COLO668 (cell line): ENCODE measurements at regions not wholly inside any gene's neighbourhood (a gene's known extent, or its start where the extent isn't known, plus 50 kb on each side); places are given as distances from the start of the nearest gene placed in this dataset.
"Not testable (repeated sequence)": the region's sequence is repeated elsewhere in the genome, so short reads cannot be mapped to it uniquely, and the experiment has no call there.

Experiments
- DNase-seq: peaks from one replicate; lab custom pipeline; 2025; ENCODE audit not compliant: unreplicated experiment; lab: John Stamatoyannopoulos, UW

- no peak for DNase-seq
Measured at GRCh38 chr12:75656648-75657047, 145.2 kb upstream of the KRR1 start.

DNA sequence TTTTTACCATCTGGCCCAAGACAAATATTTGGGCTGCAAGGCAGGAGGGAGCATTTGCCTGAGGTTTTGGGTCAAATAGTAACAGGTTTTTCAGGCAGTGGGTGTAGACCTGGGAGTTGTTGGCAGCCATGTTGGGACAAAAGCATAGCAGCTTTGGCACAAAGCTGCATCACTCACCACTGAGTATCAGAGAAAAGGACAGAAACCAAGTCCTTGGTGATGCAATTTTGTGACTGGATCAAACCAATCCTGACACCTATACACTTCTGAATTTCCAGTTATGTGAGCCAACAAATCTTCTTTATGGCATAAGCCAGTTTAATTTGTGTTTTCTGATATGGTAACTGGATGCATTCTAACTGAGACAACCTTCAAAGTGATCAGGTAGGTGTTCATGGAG is 144.8 kb upstream of the KRR1 start:
- DNase-seq, result no peak

- DNase-seq, result no peak
Measured at GRCh38 chr12:75655315-75655806, 144.0 kb upstream of the KRR1 start.

DNA sequence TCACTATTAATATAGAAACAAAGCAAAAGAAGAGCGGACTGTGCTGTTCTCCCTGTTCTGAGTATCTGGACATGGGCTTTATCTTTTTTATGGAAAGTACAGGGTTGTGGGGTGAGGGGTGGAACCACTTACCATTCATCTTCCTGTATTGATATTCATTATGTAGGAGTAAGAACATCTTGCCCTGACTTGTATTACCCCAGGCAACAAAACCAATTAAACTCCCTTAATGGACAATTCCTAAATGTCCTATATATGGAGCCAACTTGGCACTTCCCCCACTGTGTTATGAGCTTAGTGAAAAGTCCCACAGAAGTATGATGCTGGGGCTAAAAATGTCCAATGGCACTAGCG is 139.9 kb upstream of the KRR1 start:
- no peak for DNase-seq

DNA sequence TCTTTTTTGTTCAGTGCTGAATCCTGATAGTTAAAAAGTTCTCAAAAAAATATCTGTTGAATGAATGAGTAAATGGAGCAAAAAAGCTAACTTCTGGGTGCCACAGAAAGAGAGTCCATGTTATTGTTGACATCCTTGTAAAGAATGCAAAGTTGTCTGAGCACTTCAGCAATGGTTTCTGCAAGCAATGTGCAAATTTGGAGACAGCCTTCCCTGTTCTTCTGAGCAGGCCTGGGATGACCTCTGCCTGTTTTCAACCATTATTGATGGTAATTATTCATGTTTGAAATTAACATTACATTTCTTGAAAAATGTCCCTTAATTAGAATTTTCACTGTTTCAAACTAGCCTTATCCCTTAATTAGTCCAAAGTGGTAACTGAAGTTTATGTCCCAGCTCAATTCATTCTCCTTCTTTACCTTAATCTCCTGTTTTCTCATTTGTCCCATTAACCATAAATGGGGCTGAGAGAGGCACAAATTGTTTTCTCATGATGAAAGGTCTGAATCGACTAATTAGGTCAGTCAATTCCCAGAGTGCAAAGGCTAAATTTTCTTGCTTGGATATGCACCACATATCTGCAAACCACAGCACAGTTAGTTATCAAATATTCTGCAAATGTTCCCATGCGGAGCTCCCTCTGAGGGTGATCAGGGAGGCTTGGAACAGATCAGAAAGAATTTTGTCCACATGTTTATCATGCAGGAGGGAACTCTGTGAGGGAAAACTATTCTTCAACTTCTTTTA is 139.4 kb upstream of the KRR1 start:
- no peak for DNase-seq

GRCh38 chr12:75650100-75650499 is 138.7 kb upstream of the KRR1 start:
- DNase-seq, result no peak

- no peak for DNase-seq
Measured at GRCh38 chr12:75648856-75649255, 137.4 kb upstream of the KRR1 start.

- no peak for DNase-seq
Measured at GRCh38 chr12:75646329-75647210, 135.2 kb upstream of the KRR1 start.

DNA sequence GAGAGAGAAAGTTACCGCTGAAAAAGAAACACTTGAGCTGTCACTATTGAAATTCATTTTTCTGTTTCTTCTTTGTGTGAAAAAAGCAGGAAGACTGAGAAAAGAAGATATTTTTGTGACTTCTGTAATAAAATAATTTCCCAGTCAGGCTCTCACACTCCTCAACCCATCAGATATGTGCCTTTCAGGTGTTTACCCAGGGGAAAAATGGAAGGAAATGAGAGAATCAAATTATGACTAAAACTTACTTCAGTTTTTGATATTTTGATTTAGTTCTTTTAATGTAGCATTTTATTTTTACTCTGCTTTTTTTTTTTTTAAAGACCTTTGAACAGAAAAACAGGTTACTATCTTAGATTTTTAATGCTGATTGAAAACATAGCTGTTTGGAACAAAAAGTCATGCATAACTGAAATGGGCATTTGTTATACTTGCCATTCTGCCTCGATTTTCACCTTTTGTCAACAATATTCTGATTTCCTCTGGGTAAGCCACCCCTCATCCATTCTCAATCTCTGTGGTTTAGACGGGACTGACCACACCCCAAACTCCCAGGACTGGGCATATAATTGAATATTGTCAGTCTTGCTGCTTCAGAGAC is 133.2 kb upstream of the KRR1 start:
- DNase-seq, result no peak

DNA sequence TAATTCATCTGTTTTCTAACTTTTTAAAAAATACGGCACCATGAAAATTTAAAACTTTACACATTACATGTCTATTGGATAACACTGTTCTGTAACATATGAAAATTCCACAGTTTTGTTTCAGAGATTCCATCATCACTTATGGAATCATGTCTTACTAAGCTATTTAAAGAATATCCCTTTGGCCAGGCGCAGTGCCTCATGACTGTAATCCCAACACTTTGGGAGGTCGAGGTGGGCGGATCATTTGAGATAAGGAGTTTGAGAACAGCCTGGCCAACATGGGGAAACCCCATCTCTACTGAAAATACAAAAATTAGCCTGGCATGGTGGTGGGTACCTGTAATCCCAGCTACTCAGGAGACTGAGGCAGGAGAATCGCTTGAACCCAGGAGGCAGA is 131.7 kb upstream of the KRR1 start:
- DNase-seq, result not testable (repeated sequence)

- no peak for DNase-seq
Measured at GRCh38 chr12:75642226-75642625, 130.8 kb upstream of the KRR1 start.

GRCh38 chr12:75641031-75641780 is 129.8 kb upstream of the KRR1 start:
- no peak for DNase-seq

DNA sequence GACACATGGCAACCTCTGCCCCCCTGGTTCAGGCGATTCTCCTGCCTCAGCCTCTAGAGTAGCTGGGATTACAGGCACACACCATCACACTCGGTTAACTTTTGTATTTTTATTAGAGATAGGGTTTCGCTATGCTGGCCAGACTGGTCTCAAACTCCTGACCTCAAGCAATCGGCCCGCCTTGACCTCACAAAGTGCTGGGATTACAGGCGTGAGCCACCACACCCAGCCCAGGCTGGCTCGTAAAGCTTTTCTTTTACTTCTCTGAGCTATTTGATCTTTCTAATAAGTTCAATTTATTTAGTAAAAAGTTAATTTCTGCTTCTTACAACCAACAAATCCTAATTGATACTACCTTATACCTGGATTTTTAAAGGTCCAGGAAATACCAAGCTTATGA is 127.4 kb upstream of the KRR1 start:
- DNase-seq, result no peak

GRCh38 chr12:75636607-75637006 is 125.2 kb upstream of the KRR1 start:
- DNase-seq, result no peak

- DNase-seq, result no peak
Measured at GRCh38 chr12:75635606-75636444, 124.4 kb upstream of the KRR1 start.

DNA sequence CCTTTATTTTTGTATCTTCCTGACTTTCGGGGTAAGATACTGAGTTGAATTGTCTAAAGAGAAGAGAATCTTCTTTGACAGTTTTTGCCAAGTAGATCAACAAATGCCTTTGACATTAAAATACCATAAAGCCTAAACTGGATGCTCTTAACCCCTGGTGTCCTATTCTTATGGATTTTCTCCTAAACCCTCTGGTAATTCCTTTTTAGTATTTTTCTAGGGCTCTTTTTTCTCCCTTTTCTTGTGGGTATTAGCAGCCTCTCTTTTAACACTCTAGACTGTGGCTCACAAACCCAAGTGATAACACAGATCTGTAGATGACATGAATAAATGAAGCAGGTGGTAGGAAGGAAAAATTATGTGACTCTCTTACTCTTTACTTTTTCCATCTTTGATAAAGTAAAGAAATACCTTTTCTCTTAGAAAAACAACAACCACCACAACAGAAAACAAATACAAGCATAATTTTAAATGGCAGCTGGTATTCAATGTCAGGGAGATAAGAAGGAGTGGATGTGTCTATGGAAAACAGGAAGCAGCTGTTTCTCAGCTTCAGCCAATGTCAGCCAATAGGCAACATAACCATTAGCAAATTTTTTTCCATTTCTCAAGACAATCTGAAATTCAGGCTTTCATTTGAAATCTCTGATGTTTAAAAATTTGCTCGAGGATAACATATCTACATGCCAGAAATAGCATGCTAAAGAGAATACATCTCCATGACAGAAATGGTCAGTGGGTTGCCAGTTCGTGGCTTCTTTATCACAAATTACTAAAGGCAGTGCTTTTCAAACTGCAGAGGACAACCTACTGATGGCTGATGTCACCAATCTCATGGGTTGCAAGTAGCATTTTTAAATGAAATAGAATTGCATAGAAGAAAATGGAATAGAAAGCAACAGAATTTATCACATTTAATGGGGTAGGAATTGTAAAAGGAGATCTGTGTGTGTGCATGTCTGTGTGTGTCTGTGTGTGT is 123.1 kb upstream of the KRR1 start:
- no peak for DNase-seq

DNA sequence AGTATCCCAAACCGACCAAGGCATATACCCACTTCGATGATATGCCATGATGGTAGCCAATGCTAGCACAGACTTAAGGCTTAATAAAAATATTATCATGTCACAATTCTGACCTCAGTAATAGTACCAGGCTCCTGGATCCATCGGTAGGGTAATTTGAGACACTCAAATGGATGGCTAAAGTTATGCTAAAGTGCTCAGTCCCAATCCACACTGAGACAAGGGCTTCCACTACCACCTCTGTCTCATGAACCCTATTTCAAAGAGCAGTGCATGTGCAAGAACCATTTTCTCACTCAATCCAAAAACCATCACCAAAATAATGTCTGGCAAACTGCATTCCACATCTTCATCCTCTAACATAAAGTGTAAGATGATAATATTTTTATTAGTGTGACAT is 122.4 kb upstream of the KRR1 start:
- no peak for DNase-seq

DNA sequence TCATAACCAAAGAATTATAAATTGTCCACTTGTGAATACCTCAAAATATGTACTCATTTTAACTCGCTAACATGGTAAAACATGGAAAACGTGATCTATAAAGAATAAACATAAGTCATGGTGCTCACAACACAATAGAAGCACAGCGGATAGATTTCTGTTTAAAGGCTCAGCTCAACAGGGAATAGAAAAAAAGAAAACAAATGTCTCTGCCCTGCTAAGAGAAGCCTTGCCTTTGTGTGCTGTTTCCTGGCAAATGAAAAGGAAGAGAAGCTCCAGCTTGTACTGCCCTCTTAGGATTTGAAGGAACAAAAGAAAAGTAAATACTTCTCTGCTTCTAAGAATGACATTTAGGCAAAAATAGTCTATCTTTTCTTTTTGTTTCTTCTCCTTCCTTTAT is 121.0 kb upstream of the KRR1 start:
- no peak for DNase-seq

DNA sequence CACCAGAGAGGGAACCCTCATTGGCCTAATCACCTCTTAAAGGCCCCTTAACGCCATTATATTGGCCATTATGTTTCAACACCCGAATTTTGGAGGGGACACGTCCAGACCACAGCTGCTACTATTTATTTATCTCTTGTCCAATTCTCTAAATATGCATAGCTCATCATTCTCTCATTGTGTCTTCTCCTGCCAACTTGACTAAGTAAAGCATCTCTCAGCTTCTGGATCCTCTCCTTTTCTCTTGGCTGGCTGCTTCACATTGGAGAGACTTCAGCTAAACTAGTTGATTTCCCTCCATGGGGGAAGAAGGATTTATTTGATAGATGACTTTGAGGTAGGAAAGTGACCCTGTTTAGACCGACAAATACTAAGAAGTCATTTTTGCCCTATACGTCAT is 120.4 kb upstream of the KRR1 start:
- no peak for DNase-seq
